Neural cell (in vitro differentiated cells): ENCODE measurements at regions not wholly inside any gene's neighbourhood (a gene's known extent, or its start where the extent isn't known, plus 50 kb on each side); places are given as distances from the start of the nearest gene placed in this dataset.

Experiments used
- H2AFZ ChIP-seq: fragments of 200-600, 300-800 bp; sonication (generic), shearing (Covaris generic); 2 replicates; pipeline ENCODE4 v1.6.0; 2014; ENCODE audit warnings: low read depth, mild to moderate bottlenecking, antibody characterized with exemption, low read length, moderate library complexity
- H3F3A ChIP-seq: fragments of 200-600 bp; shearing (Covaris generic); 2 replicates; pipeline ENCODE4 v1.6.1; 2016; ENCODE audit warnings: mild to moderate bottlenecking, moderate library complexity, mixed read lengths, antibody characterized with exemption, low read length; ENCODE audit not compliant: insufficient read depth, poor library complexity, severe bottlenecking
- H3K27ac ChIP-seq: fragments of 200-600, 300-800 bp; sonication (generic), shearing (Covaris generic); 2 replicates; pipeline ENCODE4 v1.5.1; 2014; ENCODE audit warnings: mild to moderate bottlenecking, low read length, moderate library complexity
- H3K27me3 ChIP-seq: fragments of 300-800, 200-600 bp; sonication (generic), shearing (Covaris generic); 2 replicates; pipeline ENCODE4 v1.6.0; 2014; ENCODE audit warnings: mild to moderate bottlenecking, low read depth, low read length, moderate library complexity; ENCODE audit not compliant: insufficient read depth
- H3K36me3 ChIP-seq: fragments of 300-800, 200-600 bp; sonication (generic), shearing (Covaris generic); 2 replicates; pipeline ENCODE4 v1.5.1; 2014; ENCODE audit warnings: mild to moderate bottlenecking, antibody characterized with exemption, low read length, moderate library complexity; ENCODE audit not compliant: insufficient read depth
- H3K4me2 ChIP-seq: fragments of 300-800, 200-600 bp; sonication (generic), shearing (Covaris generic); 2 replicates; pipeline ENCODE4 v1.6.0; 2014; ENCODE audit warnings: mild to moderate bottlenecking, low read length
- H3K4me3 ChIP-seq: fragments of 300-800, 200-600 bp; sonication (generic), shearing (Covaris generic); 2 replicates; pipeline ENCODE4 v1.5.1; 2014; ENCODE audit warnings: mild to moderate bottlenecking, low read length, moderate library complexity
- H3K79me2 ChIP-seq: fragments of 200-600 bp; shearing (Covaris generic); replicated peaks from 2 replicates; pipeline ENCODE4 v1.6.0; 2014; ENCODE audit warnings: mild to moderate bottlenecking, low read length, moderate library complexity; ENCODE audit not compliant: insufficient read depth
- H3K9ac ChIP-seq: fragments of 300-800, 200-600 bp; sonication (generic), shearing (Covaris generic); 2 replicates; pipeline ENCODE4 v1.6.1; 2016; ENCODE audit warnings: mild to moderate bottlenecking, low read length, mixed read lengths
- H3K9me2 ChIP-seq: fragments of 200-600 bp; shearing (Covaris generic); 2 replicates; pipeline ENCODE4 v1.6.1; 2016; ENCODE audit warnings: mild to moderate bottlenecking, low read length, mixed read lengths; ENCODE audit not compliant: insufficient read depth
- H3K9me3 ChIP-seq: fragments of 200-600, 300-800 bp; sonication (generic), shearing (Covaris generic); 2 replicates; pipeline ENCODE4 v1.6.1; 2016; ENCODE audit warnings: mild to moderate bottlenecking, mixed run types, low read length, moderate library complexity, mixed read lengths
- H4K20me1 ChIP-seq: fragments of 200-600 bp; shearing (Covaris generic); 2 replicates; pipeline ENCODE4 v1.6.1; 2016; ENCODE audit warnings: mild to moderate bottlenecking, mixed run types; ENCODE audit not compliant: insufficient read depth
- CTCF ChIP-seq: fragments of 450-650 bp; IDR thresholded peaks from 2 replicates; pipeline ENCODE4 v1.5.1; 2014; ENCODE audit warnings: antibody characterized with exemption, mild to moderate bottlenecking, moderate library complexity; ENCODE audit not compliant: poor library complexity, severe bottlenecking
- EP300 ChIP-seq: fragments of 450-650 bp; conservative IDR thresholded peaks from 2 replicates; pipeline ENCODE4 v1.6.1; 2014; ENCODE audit warnings: antibody characterized with exemption, mild to moderate bottlenecking, moderate library complexity; ENCODE audit not compliant: poor library complexity, severe bottlenecking
- EZH2 ChIP-seq: fragments of 200-600, 300-800 bp; shearing (Covaris generic), sonication (generic); IDR thresholded peaks from 2 replicates; pipeline ENCODE4 v1.6.1; 2014; ENCODE audit warnings: antibody characterized with exemption, low read length, borderline replicate concordance, mild to moderate bottlenecking; ENCODE audit not compliant: insufficient read depth, poor library complexity, severe bottlenecking
- MXI1 ChIP-seq: fragments of 450-650 bp; conservative IDR thresholded peaks from 2 replicates; pipeline ENCODE4 v1.6.1; 2014; ENCODE audit warnings: antibody characterized with exemption, mild to moderate bottlenecking; ENCODE audit not compliant: poor library complexity, severe bottlenecking
- RAD21 ChIP-seq: fragments of 450-650 bp; conservative IDR thresholded peaks from 2 replicates; pipeline ENCODE4 v1.6.1; 2014; ENCODE audit warnings: antibody characterized with exemption, mild to moderate bottlenecking, moderate library complexity
- REST ChIP-seq: IDR thresholded peaks from 2 replicates; pipeline ENCODE4 v1.6.1; 2012; ENCODE audit warnings: borderline replicate concordance
- SMC3 ChIP-seq: fragments of 450-650 bp; conservative IDR thresholded peaks from 2 replicates; pipeline ENCODE4 v1.6.1; 2014; ENCODE audit warnings: antibody characterized with exemption, mild to moderate bottlenecking, moderate library complexity; ENCODE audit not compliant: poor library complexity
- TAF1 ChIP-seq: IDR thresholded peaks from 2 replicates; pipeline ENCODE4 v1.6.1; 2012; ENCODE audit warnings: low read depth

- TF ChIP-seq EP300: no peak
- TF ChIP-seq EZH2: no peak
- no peak for TF ChIP-seq TAF1
- TF ChIP-seq SMC3: no peak
- TF ChIP-seq RAD21: no peak
- TF ChIP-seq REST: no peak
- no peak for TF ChIP-seq CTCF
- no peak for TF ChIP-seq MXI1
- Histone ChIP-seq H4K20me1 (no peaks in the 10 kb centered on the region), H2AFZ (no peak overlapping the region)
These were observed 276.2 kb downstream of the SYK start for GRCh38 chr9:91077624-91078368.

GRCh38 chr9:91078369-91078695, 276.7 kb downstream of the SYK start:
- H3K79me2 ChIP-seq: no peaks in the 10 kb centered on the region
- H3K9ac ChIP-seq: no peak overlapping the region
- no peaks in the 10 kb centered on the region for H3K9me2 ChIP-seq
- no peaks in the 10 kb centered on the region for H4K20me1 ChIP-seq
- H3K27ac ChIP-seq: no peak overlapping the region
- H3K9me3 ChIP-seq: no peaks in the 10 kb centered on the region
- H3F3A ChIP-seq: no peaks in the 10 kb centered on the region
- no peak overlapping the region for H3K4me3 ChIP-seq
- H3K4me2 ChIP-seq: no peak overlapping the region
- no peaks in the 10 kb centered on the region for H3K27me3 ChIP-seq
- no peaks in the 10 kb centered on the region for H3K36me3 ChIP-seq
- H2AFZ ChIP-seq: no peak overlapping the region
- TF ChIP-seq EZH2 (no peak), EP300 (no peak), REST (no peak), MXI1 (no peak)

More at GRCh38 chr9:91077624-91078368, 276.2 kb downstream of the SYK start:
- Histone ChIP-seq H3K4me2 (no peak overlapping the region), H3K36me3 (no peaks in the 10 kb centered on the region), H3K27ac (no peak overlapping the region), H3K27me3 (no peaks in the 10 kb centered on the region), H3K4me3 (no peak overlapping the region), H3K9me2 (no peaks in the 10 kb centered on the region), H3K9ac (no peak overlapping the region), H3K79me2 (no peaks in the 10 kb centered on the region), H3F3A (no peaks in the 10 kb centered on the region), H3K9me3 (no peaks in the 10 kb centered on the region)
